Endodermal cell (in vitro differentiated cells): ENCODE measurements at regions not wholly inside any gene's neighbourhood (a gene's known extent, or its start where the extent isn't known, plus 50 kb on each side); places are given as distances from the start of the nearest gene placed in this dataset.

ENCODE experiments used
- DNase-seq: peaks from one replicate; pipeline ENCODE4 v3.0.0-alpha.2; 2017
- H3K27ac ChIP-seq: 2 replicates; pipeline ENCODE4 v1.5.1; 2013; ENCODE audit warnings: mild to moderate bottlenecking, low read depth, low read length, moderate library complexity
- H3K27me3 ChIP-seq: 2 replicates; pipeline ENCODE4 v1.6.1; 2013; ENCODE audit warnings: mild to moderate bottlenecking, low read length, moderate library complexity; ENCODE audit not compliant: insufficient read depth, control insufficient read depth, poor library complexity, severe bottlenecking
- H3K36me3 ChIP-seq: 2 replicates; pipeline ENCODE4 v1.7.0; 2013; ENCODE audit warnings: mild to moderate bottlenecking, low read length, moderate library complexity; ENCODE audit not compliant: control insufficient read depth, insufficient read depth
- H3K4me1 ChIP-seq: one replicate; pipeline ENCODE4 v1.7.0; 2013; ENCODE audit warnings: low read length; ENCODE audit not compliant: control insufficient read depth, insufficient read depth
- H3K4me3 ChIP-seq: 2 replicates; pipeline ENCODE4 v1.5.1; 2013; ENCODE audit warnings: mild to moderate bottlenecking, low read length, moderate library complexity
- H3K9ac ChIP-seq: 2 replicates; pipeline ENCODE4 v1.6.1; 2013; ENCODE audit warnings: mild to moderate bottlenecking, low read length, moderate library complexity; ENCODE audit not compliant: poor library complexity, severe bottlenecking; ENCODE audit errors: extremely low read depth
- H3K9me3 ChIP-seq: 2 replicates; pipeline ENCODE4 v1.6.1; 2013; ENCODE audit warnings: mild to moderate bottlenecking, low read length, moderate library complexity; ENCODE audit not compliant: control insufficient read depth
- H3K27ac Mint-ChIP-seq: 2 replicates; pipeline ENCODE4 v1.8.0; 2020; ENCODE audit warnings: mixed read lengths
- H3K27me3 Mint-ChIP-seq: 2 replicates; pipeline ENCODE4 v1.8.0; 2021; ENCODE audit warnings: mild to moderate bottlenecking, mixed read lengths; ENCODE audit not compliant: insufficient read depth
- H3K36me3 Mint-ChIP-seq: 2 replicates; pipeline ENCODE4 v1.8.0; 2020; ENCODE audit warnings: low read depth, mixed read lengths
- H3K4me1 Mint-ChIP-seq: 2 replicates; pipeline ENCODE4 v1.8.0; 2020; ENCODE audit warnings: mixed read lengths
- H3K4me3 Mint-ChIP-seq: 2 replicates; pipeline ENCODE4 v1.8.0; 2020; ENCODE audit warnings: mild to moderate bottlenecking, moderate library complexity, mixed read lengths
- H3K9me3 Mint-ChIP-seq: 2 replicates; pipeline ENCODE4 v1.8.0; 2020; ENCODE audit warnings: mild to moderate bottlenecking, mixed read lengths
- WGBS, 2 experiments: methylation state at CpG; one replicate each; pipeline versions ENCODE4 v1.1.5 to v1.1.7; 2013; ENCODE audit warnings: missing lambda C conversion rate in 2 of 2, mixed read lengths in 1 of 2; ENCODE audit not compliant: insufficient coverage in 1 of 2, insufficient read length in 1 of 2; 5-methylcytosine and 5-hydroxymethylcytosine counted together
- TF ChIP-seq, protein P1 (sequence below): fragments of 200-600 bp; sonication (generic); conservative IDR thresholded peaks from 2 replicates; pipeline ENCODE4 v1.5.0; 2021; ENCODE audit warnings: antibody characterized with exemption, mild to moderate bottlenecking

DNA sequence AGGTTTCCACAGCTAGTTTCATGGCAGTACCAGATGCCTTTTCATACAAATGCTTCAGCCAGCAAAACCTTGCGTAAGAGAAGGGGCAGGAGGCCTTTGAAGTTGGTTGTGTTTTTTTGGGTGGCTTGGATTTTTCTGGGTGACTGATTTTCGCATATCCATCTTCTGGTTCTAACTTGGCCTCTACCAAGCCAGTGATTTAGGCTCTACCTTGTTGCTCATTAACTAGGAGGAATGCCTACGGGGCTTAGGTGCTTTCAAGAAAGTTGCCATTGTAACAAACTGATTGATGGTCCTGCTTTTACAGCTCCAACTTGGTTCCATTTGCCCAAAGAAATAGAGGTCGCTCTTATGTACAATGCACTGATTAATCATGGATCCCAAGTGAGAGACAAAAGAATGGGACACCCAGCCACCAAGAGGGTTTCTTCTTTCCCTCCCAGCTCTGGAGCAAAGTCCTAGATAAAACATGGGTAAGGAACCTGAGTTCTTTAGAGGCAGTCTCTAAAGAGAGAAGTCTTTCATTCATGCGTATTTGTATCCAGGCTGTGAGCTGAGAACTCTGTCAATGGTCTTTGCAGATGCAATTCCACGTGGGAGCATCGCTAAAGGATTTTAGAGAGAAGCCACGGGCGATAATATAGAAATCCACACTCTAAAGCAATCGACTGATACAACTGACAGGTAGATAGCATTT is 92.1 kb upstream of the FGFR2 start:
- H3K27ac ChIP-seq: no peak overlapping the region
- no peaks in the 10 kb centered on the region for H3K36me3 Mint-ChIP-seq

DNA sequence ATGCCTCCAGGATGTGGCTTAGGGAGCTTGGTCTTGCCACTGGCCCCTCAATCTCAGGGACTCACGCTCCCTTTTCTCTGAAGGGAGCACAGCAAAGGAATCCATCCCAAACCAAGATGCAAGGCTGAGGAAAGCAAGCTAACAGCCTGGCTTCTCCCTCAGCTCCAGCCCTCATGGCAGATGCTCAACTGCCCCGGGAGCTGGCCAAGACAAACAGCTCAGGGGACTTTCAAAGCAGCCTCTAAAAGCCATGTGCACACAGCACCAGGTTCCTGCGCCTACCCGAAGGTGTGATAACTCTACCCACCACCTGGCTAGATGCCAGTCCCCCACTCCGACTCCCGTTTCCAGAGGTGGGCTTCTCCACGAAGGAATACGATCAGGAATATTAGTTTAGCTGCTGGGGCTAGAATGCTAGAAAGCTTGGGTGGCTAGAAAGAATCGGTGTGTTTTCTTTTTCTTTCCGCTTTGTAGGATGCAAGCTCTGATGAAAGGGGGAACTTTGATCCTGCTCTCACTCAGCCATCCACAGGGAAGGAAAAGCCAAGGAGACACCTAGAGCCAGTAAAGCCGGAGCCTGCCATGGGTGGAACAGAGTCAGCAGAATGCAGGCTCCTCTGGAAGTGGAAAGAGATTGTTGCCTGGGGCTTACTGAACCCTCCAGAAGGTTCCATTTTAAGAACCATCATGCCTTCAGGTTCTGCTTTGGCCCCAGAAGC is 89.0 kb upstream of the FGFR2 start:
- Histone ChIP-seq H3K4me1 (peaks cover 3% of the 10 kb centered on the region), H3K9me3 (no peaks in the 10 kb centered on the region), H3K9ac (no peak overlapping the region), H3K27ac (no peak overlapping the region), H3K4me3 (no peak overlapping the region), H3K27me3 (peaks cover 6% of the 10 kb centered on the region), H3K36me3 (no peaks in the 10 kb centered on the region)
- Mint-ChIP-seq H3K36me3 (no peaks in the 10 kb centered on the region), H3K9me3 (no peaks in the 10 kb centered on the region), H3K27me3 (peaks cover 2% of the 10 kb centered on the region), H3K4me3 (no peak overlapping the region), H3K4me1 (peaks cover 8% of the 10 kb centered on the region), H3K27ac (no peak overlapping the region)
- 93 to 97% methylated on average over 5 to 11 of the region's 11 CpGs for WGBS, 2 experiments
- TF ChIP-seq, protein P1, sequence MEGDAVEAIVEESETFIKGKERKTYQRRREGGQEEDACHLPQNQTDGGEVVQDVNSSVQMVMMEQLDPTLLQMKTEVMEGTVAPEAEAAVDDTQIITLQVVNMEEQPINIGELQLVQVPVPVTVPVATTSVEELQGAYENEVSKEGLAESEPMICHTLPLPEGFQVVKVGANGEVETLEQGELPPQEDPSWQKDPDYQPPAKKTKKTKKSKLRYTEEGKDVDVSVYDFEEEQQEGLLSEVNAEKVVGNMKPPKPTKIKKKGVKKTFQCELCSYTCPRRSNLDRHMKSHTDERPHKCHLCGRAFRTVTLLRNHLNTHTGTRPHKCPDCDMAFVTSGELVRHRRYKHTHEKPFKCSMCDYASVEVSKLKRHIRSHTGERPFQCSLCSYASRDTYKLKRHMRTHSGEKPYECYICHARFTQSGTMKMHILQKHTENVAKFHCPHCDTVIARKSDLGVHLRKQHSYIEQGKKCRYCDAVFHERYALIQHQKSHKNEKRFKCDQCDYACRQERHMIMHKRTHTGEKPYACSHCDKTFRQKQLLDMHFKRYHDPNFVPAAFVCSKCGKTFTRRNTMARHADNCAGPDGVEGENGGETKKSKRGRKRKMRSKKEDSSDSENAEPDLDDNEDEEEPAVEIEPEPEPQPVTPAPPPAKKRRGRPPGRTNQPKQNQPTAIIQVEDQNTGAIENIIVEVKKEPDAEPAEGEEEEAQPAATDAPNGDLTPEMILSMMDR: no peak
- DNase-seq: no peak

More for the DNA sequence above, 92.1 kb upstream of the FGFR2 start:
- peaks cover 12% of the 10 kb centered on the region for H3K4me1 Mint-ChIP-seq
- peaks cover 3% of the 10 kb centered on the region for H3K4me1 ChIP-seq
- TF ChIP-seq, protein P1: no peak
- H3K36me3 ChIP-seq: no peaks in the 10 kb centered on the region
- 81 to 89% methylated on average over 7 to 10 of the region's 10 CpGs for WGBS, 2 experiments
- H3K27me3 Mint-ChIP-seq: peaks cover 2% of the 10 kb centered on the region
- H3K27ac Mint-ChIP-seq: no peak overlapping the region
- peaks cover 6% of the 10 kb centered on the region for H3K27me3 ChIP-seq
- no peaks in the 10 kb centered on the region for H3K9me3 ChIP-seq
- H3K9ac ChIP-seq: no peak overlapping the region
- no peak overlapping the region for H3K4me3 ChIP-seq
- no peaks in the 10 kb centered on the region for H3K9me3 Mint-ChIP-seq
- H3K4me3 Mint-ChIP-seq: no peak overlapping the region
- no peak for DNase-seq

DNA sequence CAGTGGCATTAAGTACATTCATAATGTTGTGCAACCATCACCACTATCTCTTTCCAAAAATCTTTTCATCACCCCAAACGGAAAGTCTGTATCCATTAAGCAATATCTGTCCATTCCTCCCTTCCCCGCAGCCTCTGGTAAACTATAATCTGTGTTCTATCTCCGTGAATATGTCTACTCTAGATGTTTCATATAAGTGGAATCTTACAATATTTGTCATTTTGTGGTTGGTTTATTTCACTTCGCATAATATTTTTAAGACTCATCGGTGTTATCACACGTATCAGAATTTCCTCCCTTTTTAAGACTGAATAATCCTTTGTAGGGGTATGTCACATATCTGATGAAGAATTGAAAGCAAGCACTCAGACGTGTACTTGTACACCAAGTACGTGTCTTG is 86.0 kb upstream of the FGFR2 start:
- Mint-ChIP-seq H3K27ac (no peak overlapping the region), H3K4me3 (no peak overlapping the region), H3K4me1 (peaks cover 10% of the 10 kb centered on the region), H3K27me3 (peaks cover 4% of the 10 kb centered on the region), H3K36me3 (no peaks in the 10 kb centered on the region), H3K9me3 (peaks cover 3% of the 10 kb centered on the region)
- TF ChIP-seq, protein P1: no peak
- Histone ChIP-seq H3K9ac (no peak overlapping the region), H3K27me3 (peaks cover 6% of the 10 kb centered on the region), H3K27ac (peak overlapping the region; percentile 81), H3K4me1 (no peaks in the 10 kb centered on the region), H3K4me3 (no peak overlapping the region), H3K36me3 (no peaks in the 10 kb centered on the region), H3K9me3 (no peaks in the 10 kb centered on the region)
- no peak for DNase-seq
- WGBS, 2 experiments: 90 to 96% methylated on average over 6 to 7 of the region's 8 CpGs
